OCI-LY3 (cell line): ENCODE measurements at regions not wholly inside any gene's neighbourhood (a gene's known extent, or its start where the extent isn't known, plus 50 kb on each side); places are given as distances from the start of the nearest gene placed in this dataset.

Experiments used
- EZH2phosphoT487 ChIP-seq: fragments of 200-600 bp; shearing (Covaris generic); IDR thresholded peaks from 2 replicates; pipeline ENCODE4 v1.6.1; 2018; ENCODE audit warnings: antibody characterized with exemption, mixed run types, low read depth
- TF ChIP-seq, protein P1 (sequence below): fragments of 200-600, 300-600 bp; sonication (generic); IDR thresholded peaks from 2 replicates; pipeline ENCODE4 v1.5.1; 2014; ENCODE audit warnings: antibody characterized with exemption, low read length, low read depth

DNA sequence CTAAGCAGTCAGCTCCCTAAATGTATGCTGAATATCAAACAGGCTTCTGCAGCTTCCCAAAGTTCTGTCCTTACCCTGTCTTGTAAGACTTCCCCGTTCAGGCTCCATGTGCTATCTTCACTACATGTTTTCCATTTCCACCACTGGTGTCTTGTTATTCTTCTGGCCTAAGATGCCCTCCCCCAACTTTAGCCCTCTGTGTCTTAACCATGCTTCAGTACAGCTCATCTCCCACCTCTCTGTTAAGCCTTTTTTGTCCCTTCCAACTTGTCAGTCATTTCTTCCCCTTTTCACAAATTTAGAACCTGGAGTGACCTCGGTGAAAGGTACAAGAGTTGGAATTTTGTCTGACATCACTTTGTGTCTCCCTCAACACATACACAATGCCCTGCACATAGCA is 151.7 kb upstream of the TBL1XR1 start:
- TF ChIP-seq, protein P1, sequence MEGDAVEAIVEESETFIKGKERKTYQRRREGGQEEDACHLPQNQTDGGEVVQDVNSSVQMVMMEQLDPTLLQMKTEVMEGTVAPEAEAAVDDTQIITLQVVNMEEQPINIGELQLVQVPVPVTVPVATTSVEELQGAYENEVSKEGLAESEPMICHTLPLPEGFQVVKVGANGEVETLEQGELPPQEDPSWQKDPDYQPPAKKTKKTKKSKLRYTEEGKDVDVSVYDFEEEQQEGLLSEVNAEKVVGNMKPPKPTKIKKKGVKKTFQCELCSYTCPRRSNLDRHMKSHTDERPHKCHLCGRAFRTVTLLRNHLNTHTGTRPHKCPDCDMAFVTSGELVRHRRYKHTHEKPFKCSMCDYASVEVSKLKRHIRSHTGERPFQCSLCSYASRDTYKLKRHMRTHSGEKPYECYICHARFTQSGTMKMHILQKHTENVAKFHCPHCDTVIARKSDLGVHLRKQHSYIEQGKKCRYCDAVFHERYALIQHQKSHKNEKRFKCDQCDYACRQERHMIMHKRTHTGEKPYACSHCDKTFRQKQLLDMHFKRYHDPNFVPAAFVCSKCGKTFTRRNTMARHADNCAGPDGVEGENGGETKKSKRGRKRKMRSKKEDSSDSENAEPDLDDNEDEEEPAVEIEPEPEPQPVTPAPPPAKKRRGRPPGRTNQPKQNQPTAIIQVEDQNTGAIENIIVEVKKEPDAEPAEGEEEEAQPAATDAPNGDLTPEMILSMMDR, result no peak
- TF ChIP-seq EZH2phosphoT487, result no peak
